H1 (cell line): ENCODE measurements at regions not wholly inside any gene's neighbourhood (a gene's known extent, or its start where the extent isn't known, plus 50 kb on each side); places are given as distances from the start of the nearest gene placed in this dataset.

ENCODE experiments used
- CTCF ChIA-PET: fragments of 300-600 bp; sonication (Branson Sonifier 250); formaldehyde crosslinking; loops from one replicate; lab custom pipeline; 2021; ENCODE audit not compliant: partially characterized antibody; lab: Charles Lee
- POLR2A ChIA-PET: fragments of 300-600 bp; sonication (Branson Sonifier 250); formaldehyde crosslinking; loops from one replicate; lab custom pipeline; 2021; ENCODE audit warnings: inconsistent platforms; ENCODE audit not compliant: partially characterized antibody; lab: Charles Lee
- DNase-seq, 2 experiments: peaks; one replicate each; pipeline versions ENCODE4 v3.0.0 to v3.0.0-alpha.2; 2010 to 2022; ENCODE audit warnings: low spot score in 2 of 2, low read depth in 1 of 2, mixed read lengths in 1 of 2
- FAIRE-seq: peaks from 2 replicates; lab custom pipeline; 2011; peaks lifted over from hg19 to GRCh38; lab: Jason Lieb, UNC
- H2AFZ ChIP-seq: 2 replicates; pipeline ENCODE4 v1.8.1; 2012; ENCODE audit warnings: low read length, inconsistent platforms
- H2AK5ac ChIP-seq: 2 replicates; pipeline ENCODE4 v1.6.1; 2013; ENCODE audit warnings: low read depth, low read length
- H2BK120ac ChIP-seq: replicated peaks from 2 replicates; pipeline ENCODE3; 2013; ENCODE audit warnings: low read depth, low read length, inconsistent platforms
- H2BK12ac ChIP-seq: 2 replicates; pipeline ENCODE4 v1.6.1; 2013; ENCODE audit warnings: low read depth, low read length
- H2BK15ac ChIP-seq: 2 replicates; pipeline ENCODE4 v1.6.1; 2013; ENCODE audit warnings: low read length
- H2BK20ac ChIP-seq: 2 replicates; pipeline ENCODE4 v1.6.1; 2013; ENCODE audit warnings: low read length
- H2BK5ac ChIP-seq: 2 replicates; pipeline ENCODE4 v1.6.1; 2013; ENCODE audit warnings: low read depth, low read length
- H3K14ac ChIP-seq: 2 replicates; pipeline ENCODE4 v1.6.1; 2013; ENCODE audit warnings: inconsistent platforms; ENCODE audit not compliant: insufficient read length
- H3K18ac ChIP-seq: 2 replicates; pipeline ENCODE4 v1.6.1; 2013; ENCODE audit warnings: low read length; ENCODE audit errors: extremely low read depth
- H3K23ac ChIP-seq: 2 replicates; pipeline ENCODE4 v1.6.1; 2013; ENCODE audit warnings: inconsistent platforms; ENCODE audit not compliant: insufficient read length
- H3K23me2 ChIP-seq: 2 replicates; pipeline ENCODE4 v1.6.1; 2013; ENCODE audit warnings: low read depth, low read length
- H3K27ac ChIP-seq: 2 replicates; pipeline ENCODE4 v1.6.1; 2011; ENCODE audit warnings: low read depth, low read length, inconsistent platforms
- H3K27me3 ChIP-seq, 4 experiments: replicated peaks in 1 of 4; 1 replicate in 1 of 4; 2 replicates in 3 of 4; pipeline versions ENCODE4 v1.6.1 to v1.8.1; 2011 to 2013; ENCODE audit warnings: low read length in 3 of 4, mild to moderate bottlenecking in 3 of 4, inconsistent platforms in 2 of 4, mixed read lengths in 2 of 4, moderate library complexity in 1 of 4; ENCODE audit not compliant: control insufficient read depth in 3 of 4, insufficient read depth in 3 of 4; ENCODE audit errors: extremely low read depth in 1 of 4
- H3K36me3 ChIP-seq, 4 experiments: 2 replicates each; pipeline versions ENCODE4 v1.6.1 to v1.8.1; 2011 to 2013; ENCODE audit warnings: mild to moderate bottlenecking in 4 of 4, low read length in 3 of 4, moderate library complexity in 2 of 4, control low read depth in 1 of 4, inconsistent platforms in 1 of 4; ENCODE audit not compliant: insufficient read depth in 4 of 4, control insufficient read depth in 2 of 4
- H3K4ac ChIP-seq: replicated peaks from 2 replicates; pipeline ENCODE3; 2013; ENCODE audit warnings: low read length, low read depth, mixed read lengths, inconsistent platforms; ENCODE audit not compliant: insufficient read length
- H3K4me1 ChIP-seq, 4 experiments: replicated peaks in 1 of 4; 1 replicate in 1 of 4; 2 replicates in 3 of 4; pipeline versions ENCODE4 v1.6.1 to v1.8.1; 2011 to 2013; ENCODE audit warnings: low read length in 3 of 4, inconsistent platforms in 2 of 4, mixed read lengths in 1 of 4; ENCODE audit not compliant: insufficient read depth in 4 of 4, control insufficient read depth in 3 of 4
- H3K4me2 ChIP-seq, 2 experiments: 2 replicates each; pipeline versions ENCODE4 v1.6.1 to v1.8.1; 2011 to 2013; ENCODE audit warnings: low read depth in 2 of 2, low read length in 2 of 2, control low read depth in 1 of 2, inconsistent platforms in 1 of 2, mild to moderate bottlenecking in 1 of 2; ENCODE audit not compliant: insufficient read depth in 1 of 2
- H3K4me3 ChIP-seq, 4 experiments: fragments of 200-600, 300-600 bp in 1 of 4; sonication (generic), shearing (Covaris generic), sonication (Bioruptor Twin) in 1 of 4; 2 replicates each; pipeline versions ENCODE4 v1.5.1 to v1.8.1; 2011 to 2016; ENCODE audit warnings: low read length in 4 of 4, low read depth in 3 of 4, control low read depth in 2 of 4, inconsistent platforms in 2 of 4, mild to moderate bottlenecking in 2 of 4, mixed read lengths in 1 of 4, moderate library complexity in 1 of 4; ENCODE audit not compliant: insufficient read depth in 2 of 4; ENCODE audit errors: extremely low read depth in 1 of 4
- H3K56ac ChIP-seq: replicated peaks from 2 replicates; pipeline ENCODE3; 2013; ENCODE audit warnings: low read depth, mild to moderate bottlenecking, mixed read lengths, low read length, inconsistent platforms; ENCODE audit not compliant: insufficient read length
- H3K79me1 ChIP-seq: 2 replicates; pipeline ENCODE4 v1.6.1; 2013; ENCODE audit warnings: low read depth, low read length, control low read depth
- H3K79me2 ChIP-seq, 2 experiments: 2 replicates each; pipeline versions ENCODE4 v1.6.1 to v1.8.1; 2012 to 2013; ENCODE audit warnings: low read length in 2 of 2, mild to moderate bottlenecking in 2 of 2, inconsistent platforms in 1 of 2; ENCODE audit not compliant: insufficient read depth in 2 of 2, control insufficient read depth in 1 of 2
- H3K9ac ChIP-seq, 4 experiments: replicated peaks in 1 of 4; 1 replicate in 1 of 4; 2 replicates in 3 of 4; pipeline versions ENCODE4 v1.6.1 to v1.8.1; 2011 to 2013; ENCODE audit warnings: low read depth in 3 of 4, low read length in 3 of 4, control low read depth in 2 of 4, mild to moderate bottlenecking in 2 of 4, moderate library complexity in 2 of 4, inconsistent platforms in 1 of 4; ENCODE audit errors: extremely low read depth in 1 of 4
- H3K9me3 ChIP-seq, 2 experiments: 2 replicates each; pipeline versions ENCODE4 v1.6.1 to v1.8.1; 2012 to 2013; ENCODE audit warnings: mild to moderate bottlenecking in 2 of 2, moderate library complexity in 2 of 2, control low read depth in 1 of 2, inconsistent platforms in 1 of 2, low read depth in 1 of 2, low read length in 1 of 2, mixed read lengths in 1 of 2; ENCODE audit not compliant: insufficient read depth in 2 of 2
- H4K20me1 ChIP-seq, 2 experiments: replicated peaks in 1 of 2; 2 replicates each; pipeline versions ENCODE3 to v1.8.1; 2011 to 2013; ENCODE audit warnings: inconsistent platforms in 2 of 2, low read length in 2 of 2, mild to moderate bottlenecking in 1 of 2; ENCODE audit not compliant: insufficient read depth in 2 of 2, control insufficient read depth in 1 of 2
- H4K5ac ChIP-seq: 2 replicates; pipeline ENCODE4 v1.6.1; 2013; ENCODE audit warnings: low read length, low read depth, mixed read lengths, inconsistent platforms; ENCODE audit not compliant: insufficient read length
- H4K8ac ChIP-seq: 2 replicates; pipeline ENCODE4 v1.8.0; 2013; ENCODE audit warnings: mild to moderate bottlenecking, moderate library complexity, low read length, inconsistent platforms; ENCODE audit not compliant: insufficient read depth; ENCODE audit errors: extremely low read depth
- H4K91ac ChIP-seq: replicated peaks from 2 replicates; pipeline ENCODE3; 2013; ENCODE audit warnings: low read length, mixed read lengths, inconsistent platforms; ENCODE audit not compliant: insufficient read length
- CBX8 ChIP-seq: fragments of 300-800, 300-1000 bp; sonication (generic); IDR thresholded peaks from 2 replicates; pipeline ENCODE4 v1.7.1; 2016; ENCODE audit warnings: low read depth, low read length, borderline replicate concordance
- GTF2F1 ChIP-seq: IDR thresholded peaks from 2 replicates; pipeline ENCODE4 v1.6.1; 2012; ENCODE audit warnings: low read depth, low read length, improper control_type of control experiment, borderline replicate concordance
- KDM4A ChIP-seq: IDR thresholded peaks from one replicate; pipeline ENCODE4 v1.7.1; 2012; ENCODE audit warnings: low read depth, mild to moderate bottlenecking, moderate library complexity, low read length, inconsistent platforms; ENCODE audit not compliant: severe bottlenecking
- NANOG ChIP-seq: IDR thresholded peaks from 2 replicates; pipeline ENCODE4 v1.6.1; 2011; ENCODE audit warnings: low read length, low read depth, mild to moderate bottlenecking, inconsistent platforms; ENCODE audit not compliant: insufficient read depth, poor library complexity, severe bottlenecking
- NRF1 ChIP-seq: IDR thresholded peaks from 2 replicates; pipeline ENCODE4 v1.6.1; 2011; ENCODE audit warnings: mild to moderate bottlenecking, low read depth, low read length, improper control_type of control experiment
- POU5F1 ChIP-seq: IDR thresholded peaks from 2 replicates; pipeline ENCODE4 v1.6.1; 2011; ENCODE audit warnings: low read depth, mild to moderate bottlenecking, low read length, moderate library complexity
- RBBP5 ChIP-seq: IDR thresholded peaks from 2 replicates; pipeline ENCODE4 v1.7.1; 2012; ENCODE audit warnings: low read depth, mild to moderate bottlenecking, inconsistent platforms, low read length, moderate library complexity, borderline replicate concordance
- RNF2 ChIP-seq: fragments of 200-900, 300-1000 bp; sonication (generic); IDR thresholded peaks from 2 replicates; pipeline ENCODE4 v1.7.1; 2016; ENCODE audit warnings: borderline replicate concordance, low read depth, mild to moderate bottlenecking, antibody characterized with exemption, low read length; ENCODE audit not compliant: poor library complexity, severe bottlenecking; ENCODE audit errors: missing control alignments
- SIX5 ChIP-seq: IDR thresholded peaks from 2 replicates; pipeline ENCODE4 v1.6.1; 2011; ENCODE audit warnings: mild to moderate bottlenecking, low read depth, low read length
- YY1 ChIP-seq: IDR thresholded peaks from 2 replicates; pipeline ENCODE4 v1.6.1; 2011; ENCODE audit warnings: low read depth, mild to moderate bottlenecking, low read length
- WGBS, 2 experiments: shearing (Covaris generic) in 1 of 2; methylation state at CpG; one replicate each; pipeline versions ENCODE4 v1.1.6 to v1.1.7; 2013 to 2015; ENCODE audit warnings: low lambda C conversion rate in 2 of 2, mixed read lengths in 2 of 2, inconsistent platforms in 1 of 2, low coverage in 1 of 2, missing lambda C conversion rate in 1 of 2; ENCODE audit not compliant: insufficient replicate concordance in 2 of 2, insufficient coverage in 1 of 2, insufficient read length in 1 of 2; ENCODE audit errors: extremely low coverage in 1 of 2, missing lambda C conversion rate in 1 of 2; 5-methylcytosine and 5-hydroxymethylcytosine counted together
- TF ChIP-seq, protein P1 (sequence below): IDR thresholded peaks from 2 replicates; pipeline ENCODE4 v1.6.1; 2011; ENCODE audit warnings: low read length, improper control_type of control experiment
- TF ChIP-seq, protein P2 (sequence below): IDR thresholded peaks from 2 replicates; pipeline ENCODE4 v1.6.1; 2012; ENCODE audit warnings: inconsistent platforms

- H2BK120ac ChIP-seq: no peak overlapping the region
- H3K9me3 ChIP-seq: no peaks in the 10 kb centered on the region
- no peaks in the 10 kb centered on the region for H4K20me1 ChIP-seq
- H3K56ac ChIP-seq: no peak overlapping the region
- ChIA-PET POLR2A (no interaction called here), CTCF (interaction anchor here (1.1 kb wide), 1 partner anchor 340 kb away, joined by 3 read pairs; no protein-coding TSS in a partner anchor)
- no peaks in the 10 kb centered on the region; the same call in 1 of the 2 replicates for H3K23me2 ChIP-seq
- H3K18ac ChIP-seq: no peak overlapping the region
- no peak overlapping the region for H3K14ac ChIP-seq
- no peak overlapping the region for H3K27ac ChIP-seq
- H3K4me1 ChIP-seq: no peaks in the 10 kb centered on the region
- no peak overlapping the region for H3K23ac ChIP-seq
- H3K36me3 ChIP-seq: no peaks in the 10 kb centered on the region
- 82% methylated on average over 2 of the region's 2 CpGs; no CpG with 5 or more reads in 1 of the 2 experiments for WGBS, 2 experiments
- no peak overlapping the region for H3K4ac ChIP-seq
- DNase-seq (no peak), FAIRE-seq (no peak)
- no peak overlapping the region for H2AK5ac ChIP-seq
- H2BK15ac ChIP-seq: no peak overlapping the region
- no peak overlapping the region for H2BK5ac ChIP-seq
- no peaks in the 10 kb centered on the region for H3K79me1 ChIP-seq
- H4K8ac ChIP-seq: no peak overlapping the region
- no peaks in the 10 kb centered on the region for H3K79me2 ChIP-seq
- no peak overlapping the region for H3K4me2 ChIP-seq
- H4K5ac ChIP-seq: no peak overlapping the region
- no peaks in the 10 kb centered on the region for H3K27me3 ChIP-seq
- H3K9ac ChIP-seq: no peak overlapping the region
- H2AFZ ChIP-seq: no peak overlapping the region
- H4K91ac ChIP-seq: no peak overlapping the region
- H3K4me3 ChIP-seq: no peak overlapping the region
- no peak overlapping the region for H2BK12ac ChIP-seq
- H2BK20ac ChIP-seq: no peak overlapping the region
- TF ChIP-seq GTF2F1 (no peak), RBBP5 (no peak), RNF2 (no peak), NANOG (no peak), YY1 (no peak), SIX5 (no peak), POU5F1 (no peak), NRF1 (no peak), KDM4A (no peak), CBX8 (no peak)
- TF ChIP-seq, protein P1, sequence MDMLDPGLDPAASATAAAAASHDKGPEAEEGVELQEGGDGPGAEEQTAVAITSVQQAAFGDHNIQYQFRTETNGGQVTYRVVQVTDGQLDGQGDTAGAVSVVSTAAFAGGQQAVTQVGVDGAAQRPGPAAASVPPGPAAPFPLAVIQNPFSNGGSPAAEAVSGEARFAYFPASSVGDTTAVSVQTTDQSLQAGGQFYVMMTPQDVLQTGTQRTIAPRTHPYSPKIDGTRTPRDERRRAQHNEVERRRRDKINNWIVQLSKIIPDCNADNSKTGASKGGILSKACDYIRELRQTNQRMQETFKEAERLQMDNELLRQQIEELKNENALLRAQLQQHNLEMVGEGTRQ: no peak
- TF ChIP-seq, protein P2, sequence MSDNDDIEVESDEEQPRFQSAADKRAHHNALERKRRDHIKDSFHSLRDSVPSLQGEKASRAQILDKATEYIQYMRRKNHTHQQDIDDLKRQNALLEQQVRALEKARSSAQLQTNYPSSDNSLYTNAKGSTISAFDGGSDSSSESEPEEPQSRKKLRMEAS: no peak
Observed at GRCh38 chr5:158430166-158430797, 571.3 kb upstream of the CLINT1 start.
